ENCODE measurements at regions not wholly inside any gene's neighbourhood (a gene's known extent, or its start where the extent isn't known, plus 50 kb on each side); places are given as distances from the start of the nearest gene placed in this dataset.

DNA sequence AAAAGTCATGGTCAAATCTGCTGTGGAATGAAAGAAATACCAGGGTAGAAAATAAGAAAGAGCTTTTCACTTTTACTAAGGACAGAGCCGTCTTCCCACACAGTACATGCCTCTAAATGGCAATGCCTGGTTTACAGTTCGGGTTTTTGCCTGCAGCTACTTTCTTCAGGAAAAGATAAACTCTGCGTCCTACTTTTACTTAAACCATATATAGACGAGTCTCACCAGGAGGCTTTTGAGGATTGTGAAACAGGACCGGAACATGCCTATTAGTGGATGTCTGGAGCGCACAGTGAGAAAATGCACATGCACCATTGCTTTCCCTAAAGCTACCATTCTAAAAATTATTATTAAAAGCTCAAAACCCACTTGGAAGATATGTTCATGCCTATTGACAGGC, 70.5 kb downstream of the KLF6 start:
- H3K18ac ChIP-seq (ENCODE audit: low read length): no peak overlapping the region
- no peak overlapping the region for H3K27ac ChIP-seq (ENCODE audit: low read depth, low read length)
- H4K5ac ChIP-seq (ENCODE audit: low read length): no peak overlapping the region
- H2BK5ac ChIP-seq (ENCODE audit: low read length): no peak overlapping the region
- H3K79me1 ChIP-seq (ENCODE audit: low read length): no peaks in the 10 kb centered on the region
- no peak overlapping the region for H3K4me2 ChIP-seq (ENCODE audit: low read length)
- H2BK120ac ChIP-seq (ENCODE audit: low read depth, low read length): no peak overlapping the region
- no peak overlapping the region for H3K56ac ChIP-seq (ENCODE audit: low read length)
- no peaks in the 10 kb centered on the region for H3K27me3 ChIP-seq (ENCODE audit: insufficient read depth, low read length, poor library complexity)
- H3K36me3 ChIP-seq (ENCODE audit: control insufficient read depth, insufficient read depth, low read length): no peaks in the 10 kb centered on the region
- no CpG with 5 or more reads among the region's 6 CpGs for WGBS (ENCODE audit: extremely low coverage, insufficient coverage, low lambda C conversion rate)
- no peak overlapping the region for H3K9ac ChIP-seq (ENCODE audit: low read length)
- H3K23ac ChIP-seq (ENCODE audit: low read length): no peak overlapping the region
- no peak overlapping the region for H2BK15ac ChIP-seq (replicated peaks; ENCODE audit: low read depth)
- no peak overlapping the region for H4K8ac ChIP-seq (ENCODE audit: low read depth, low read length)
- H3K4me3 ChIP-seq (ENCODE audit: low read length): no peak overlapping the region
- H2AK5ac ChIP-seq (ENCODE audit: low read length): no peak overlapping the region
- no peaks in the 10 kb centered on the region for H3K4me1 ChIP-seq (ENCODE audit: control insufficient read depth, low read depth, low read length)
- H3K79me2 ChIP-seq (ENCODE audit: control insufficient read depth, insufficient read depth, low read length): no peaks in the 10 kb centered on the region
- H3K4ac ChIP-seq (ENCODE audit: low read depth, low read length): no peak overlapping the region
- DNase-seq: no peak

DNA sequence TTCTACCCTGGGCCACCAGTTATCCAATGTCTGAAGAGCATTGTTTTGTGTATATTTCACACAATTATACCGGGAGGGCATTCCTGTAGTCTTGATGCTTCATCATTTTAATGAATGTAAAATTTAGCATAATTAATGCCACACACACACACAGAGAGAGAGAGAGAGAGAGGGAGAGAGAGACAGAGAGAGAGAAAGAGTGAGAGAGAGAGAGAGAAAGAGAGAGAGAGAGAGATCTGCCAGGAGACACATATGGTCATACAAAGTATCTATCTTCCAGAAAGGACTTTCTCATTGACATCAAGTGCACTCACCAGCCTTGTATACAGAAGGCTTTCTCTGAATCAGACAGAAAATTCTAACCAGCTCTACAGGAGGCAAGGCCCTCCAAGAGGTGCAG, 72.3 kb downstream of the KLF6 start:
- no peak overlapping the region for H3K4me2 ChIP-seq (ENCODE audit: low read length)
- no peak overlapping the region for H3K4me3 ChIP-seq (ENCODE audit: low read length)
- H3K56ac ChIP-seq (ENCODE audit: low read length): no peak overlapping the region
- H3K23ac ChIP-seq (ENCODE audit: low read length): no peak overlapping the region
- H2AK5ac ChIP-seq (ENCODE audit: low read length): no peak overlapping the region
- DNase-seq: no peak
- no peaks in the 10 kb centered on the region for H3K79me2 ChIP-seq (ENCODE audit: control insufficient read depth, insufficient read depth, low read length)
- no peaks in the 10 kb centered on the region for H3K27me3 ChIP-seq (ENCODE audit: insufficient read depth, low read length, poor library complexity)
- no CpG with 5 or more reads among the region's 1 CpG for WGBS (ENCODE audit: extremely low coverage, insufficient coverage, low lambda C conversion rate)
- H2BK120ac ChIP-seq (ENCODE audit: low read depth, low read length): no peak overlapping the region
- H3K4me1 ChIP-seq (ENCODE audit: control insufficient read depth, low read depth, low read length): no peaks in the 10 kb centered on the region
- H3K18ac ChIP-seq (ENCODE audit: low read length): no peak overlapping the region
- H3K36me3 ChIP-seq (ENCODE audit: control insufficient read depth, insufficient read depth, low read length): no peaks in the 10 kb centered on the region
- H4K5ac ChIP-seq (ENCODE audit: low read length): no peak overlapping the region
- no peak overlapping the region for H3K4ac ChIP-seq (ENCODE audit: low read depth, low read length)
- no peaks in the 10 kb centered on the region for H3K79me1 ChIP-seq (ENCODE audit: low read length)
- no peak overlapping the region for H3K9ac ChIP-seq (ENCODE audit: low read length)
- no peak overlapping the region for H3K27ac ChIP-seq (ENCODE audit: low read depth, low read length)
- no peak overlapping the region for H4K8ac ChIP-seq (ENCODE audit: low read depth, low read length)
- H2BK5ac ChIP-seq (ENCODE audit: low read length): no peak overlapping the region
- no peak overlapping the region for H2BK15ac ChIP-seq (replicated peaks; ENCODE audit: low read depth)

DNA sequence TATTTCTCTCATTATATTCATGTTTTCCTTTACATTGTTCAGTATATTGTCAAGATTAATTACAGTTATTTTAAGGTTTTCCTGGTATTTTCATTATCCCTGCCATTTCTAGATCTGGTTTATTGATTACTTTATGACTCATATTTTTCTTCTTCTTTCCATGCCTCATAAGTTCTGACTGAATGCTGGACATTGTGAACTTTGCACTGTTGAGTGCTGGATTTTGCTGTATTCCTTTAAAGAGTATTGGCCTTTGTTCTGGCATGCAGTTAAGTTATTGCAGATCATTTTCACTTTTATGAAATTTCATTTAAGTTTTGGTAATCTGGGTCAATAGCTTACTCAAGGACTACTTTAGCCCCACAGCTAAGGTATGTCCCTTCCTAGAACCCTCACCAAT, 73.1 kb downstream of the KLF6 start:
- Histone ChIP-seq H2BK5ac (ENCODE audit: low read length) (no peak overlapping the region), H3K79me2 (ENCODE audit: control insufficient read depth, insufficient read depth, low read length) (no peaks in the 10 kb centered on the region), H3K27ac (ENCODE audit: low read depth, low read length) (no peak overlapping the region), H3K23ac (ENCODE audit: low read length) (no peak overlapping the region), H4K8ac (ENCODE audit: low read depth, low read length) (no peak overlapping the region), H3K27me3 (ENCODE audit: insufficient read depth, low read length, poor library complexity) (no peaks in the 10 kb centered on the region), H2BK120ac (ENCODE audit: low read depth, low read length) (no peak overlapping the region), H3K18ac (ENCODE audit: low read length) (no peak overlapping the region), H3K9ac (ENCODE audit: low read length) (no peak overlapping the region), H2AK5ac (ENCODE audit: low read length) (no peak overlapping the region), H2BK15ac (replicated peaks; ENCODE audit: low read depth) (no peak overlapping the region), H3K4me1 (ENCODE audit: control insufficient read depth, low read depth, low read length) (no peaks in the 10 kb centered on the region), H3K4me3 (ENCODE audit: low read length) (no peak overlapping the region), H3K36me3 (ENCODE audit: control insufficient read depth, insufficient read depth, low read length) (no peaks in the 10 kb centered on the region), H3K4ac (ENCODE audit: low read depth, low read length) (no peak overlapping the region), H3K4me2 (ENCODE audit: low read length) (no peak overlapping the region), H4K5ac (ENCODE audit: low read length) (no peak overlapping the region), H3K56ac (ENCODE audit: low read length) (no peak overlapping the region), H3K79me1 (ENCODE audit: low read length) (no peaks in the 10 kb centered on the region)
- no peak for DNase-seq

DNA sequence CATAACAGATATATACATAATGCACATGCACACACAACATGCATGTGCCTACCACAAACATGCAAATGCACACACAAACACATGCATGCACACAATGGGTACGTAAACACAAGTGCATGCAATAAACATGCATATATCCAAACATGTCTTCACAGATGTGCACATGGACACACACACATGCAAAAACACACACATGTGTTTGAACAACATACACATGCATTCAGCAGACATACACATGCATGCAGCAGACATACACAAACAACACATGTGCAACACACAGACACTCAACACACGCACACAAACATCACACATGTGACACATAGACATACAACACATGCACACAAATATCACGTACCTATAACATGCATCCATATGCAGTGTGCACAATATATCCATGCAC, 74.2 kb downstream of the KLF6 start:
- H3K27me3 ChIP-seq (ENCODE audit: insufficient read depth, low read length, poor library complexity): no peaks in the 10 kb centered on the region
- H4K5ac ChIP-seq (ENCODE audit: low read length): no peak overlapping the region
- H3K36me3 ChIP-seq (ENCODE audit: control insufficient read depth, insufficient read depth, low read length): no peaks in the 10 kb centered on the region
- no peak for DNase-seq
- no peaks in the 10 kb centered on the region for H3K79me1 ChIP-seq (ENCODE audit: low read length)
- WGBS (ENCODE audit: extremely low coverage, insufficient coverage, low lambda C conversion rate): no CpG with 5 or more reads among the region's 3 CpGs
- no peak overlapping the region for H3K56ac ChIP-seq (ENCODE audit: low read length)
- H2BK15ac ChIP-seq (replicated peaks; ENCODE audit: low read depth): no peak overlapping the region
- H2BK120ac ChIP-seq (ENCODE audit: low read depth, low read length): no peak overlapping the region
- no peak overlapping the region for H3K9ac ChIP-seq (ENCODE audit: low read length)
- no peak overlapping the region for H4K8ac ChIP-seq (ENCODE audit: low read depth, low read length)
- H3K27ac ChIP-seq (ENCODE audit: low read depth, low read length): no peak overlapping the region
- no peak overlapping the region for H2AK5ac ChIP-seq (ENCODE audit: low read length)
- no peak overlapping the region for H3K18ac ChIP-seq (ENCODE audit: low read length)
- H3K23ac ChIP-seq (ENCODE audit: low read length): no peak overlapping the region
- no peak overlapping the region for H2BK5ac ChIP-seq (ENCODE audit: low read length)
- H3K79me2 ChIP-seq (ENCODE audit: control insufficient read depth, insufficient read depth, low read length): no peaks in the 10 kb centered on the region
- no peak overlapping the region for H3K4me3 ChIP-seq (ENCODE audit: low read length)
- no peak overlapping the region for H3K4ac ChIP-seq (ENCODE audit: low read depth, low read length)
- no peaks in the 10 kb centered on the region for H3K4me1 ChIP-seq (ENCODE audit: control insufficient read depth, low read depth, low read length)
- no peak overlapping the region for H3K4me2 ChIP-seq (ENCODE audit: low read length)

DNA sequence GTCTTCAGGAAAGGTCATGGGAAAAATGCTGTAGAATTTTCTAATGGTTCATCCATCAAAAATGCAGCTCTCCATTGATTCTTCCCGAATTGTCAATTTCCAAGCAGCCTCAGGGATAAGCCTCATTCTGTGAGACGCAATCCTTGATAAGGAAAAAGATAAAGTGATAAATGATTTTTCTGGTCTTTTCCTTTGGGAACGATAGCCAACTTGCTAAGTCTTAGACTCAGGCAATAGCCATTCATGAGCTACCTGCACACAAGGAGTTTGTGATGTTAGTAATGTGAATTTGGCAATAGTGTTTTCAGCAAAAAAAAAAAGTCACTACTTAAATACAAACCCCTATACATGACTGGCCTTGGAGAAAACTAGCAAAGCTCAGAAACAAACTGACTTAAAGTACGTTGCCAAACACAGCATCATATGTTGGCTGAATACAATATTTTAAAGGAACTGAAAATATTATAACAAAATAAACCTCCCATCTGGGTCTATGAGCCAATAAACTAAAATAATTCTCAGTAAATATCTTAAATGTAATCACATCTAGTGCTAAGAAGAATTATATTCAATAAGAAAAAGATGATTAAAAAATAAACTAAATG, 75.5 kb downstream of the KLF6 start:
- H3K36me3 ChIP-seq (ENCODE audit: control insufficient read depth, insufficient read depth, low read length): no peaks in the 10 kb centered on the region
- no peak overlapping the region for H2AK5ac ChIP-seq (ENCODE audit: low read length)
- no peak overlapping the region for H2BK120ac ChIP-seq (ENCODE audit: low read depth, low read length)
- H3K4me3 ChIP-seq (ENCODE audit: low read length): no peak overlapping the region
- H2BK5ac ChIP-seq (ENCODE audit: low read length): no peak overlapping the region
- H3K4me1 ChIP-seq (ENCODE audit: control insufficient read depth, low read depth, low read length): no peaks in the 10 kb centered on the region
- no CpG with 5 or more reads among the region's 4 CpGs for WGBS (ENCODE audit: extremely low coverage, insufficient coverage, low lambda C conversion rate)
- H3K18ac ChIP-seq (ENCODE audit: low read length): no peak overlapping the region
- no peak overlapping the region for H3K4me2 ChIP-seq (ENCODE audit: low read length)
- peak; percentile 22 for DNase-seq
- no peaks in the 10 kb centered on the region for H3K79me1 ChIP-seq (ENCODE audit: low read length)
- no peak overlapping the region for H3K9ac ChIP-seq (ENCODE audit: low read length)
- H4K8ac ChIP-seq (ENCODE audit: low read depth, low read length): no peak overlapping the region
- no peak overlapping the region for H3K23ac ChIP-seq (ENCODE audit: low read length)
- no peaks in the 10 kb centered on the region for H3K79me2 ChIP-seq (ENCODE audit: control insufficient read depth, insufficient read depth, low read length)
- no peak overlapping the region for H3K4ac ChIP-seq (ENCODE audit: low read depth, low read length)
- H3K27ac ChIP-seq (ENCODE audit: low read depth, low read length): no peak overlapping the region
- H4K5ac ChIP-seq (ENCODE audit: low read length): no peak overlapping the region
- no peaks in the 10 kb centered on the region for H3K27me3 ChIP-seq (ENCODE audit: insufficient read depth, low read length, poor library complexity)
- H2BK15ac ChIP-seq (replicated peaks; ENCODE audit: low read depth): no peak overlapping the region
- H3K56ac ChIP-seq (ENCODE audit: low read length): no peak overlapping the region

DNA sequence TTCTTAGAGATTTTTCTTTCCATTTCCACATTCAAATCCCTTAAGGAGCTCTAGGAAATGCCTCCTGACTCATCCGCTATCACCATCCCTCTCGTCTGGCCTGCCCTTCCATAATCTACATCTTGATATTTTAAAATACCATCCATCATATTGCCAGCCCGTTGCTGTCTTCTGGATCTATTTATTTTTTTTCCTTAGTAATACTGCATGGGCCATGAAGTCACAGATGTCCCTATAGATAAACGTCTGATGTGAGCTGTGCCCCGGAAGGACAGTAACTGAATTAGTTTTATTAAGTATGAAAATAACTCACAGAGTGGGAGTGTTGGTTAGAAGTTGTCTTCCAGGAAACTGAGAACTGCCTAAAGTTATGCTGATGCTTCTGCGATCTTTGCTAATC, 76.2 kb downstream of the KLF6 start:
- no peak overlapping the region for H2BK5ac ChIP-seq (ENCODE audit: low read length)
- H2AK5ac ChIP-seq (ENCODE audit: low read length): no peak overlapping the region
- no CpG with 5 or more reads among the region's 6 CpGs for WGBS (ENCODE audit: extremely low coverage, insufficient coverage, low lambda C conversion rate)
- H3K79me1 ChIP-seq (ENCODE audit: low read length): no peaks in the 10 kb centered on the region
- H3K36me3 ChIP-seq (ENCODE audit: control insufficient read depth, insufficient read depth, low read length): no peaks in the 10 kb centered on the region
- no peak overlapping the region for H3K18ac ChIP-seq (ENCODE audit: low read length)
- no peak overlapping the region for H3K23ac ChIP-seq (ENCODE audit: low read length)
- no peak overlapping the region for H3K4ac ChIP-seq (ENCODE audit: low read depth, low read length)
- no peak overlapping the region for H4K5ac ChIP-seq (ENCODE audit: low read length)
- H3K4me2 ChIP-seq (ENCODE audit: low read length): no peak overlapping the region
- no peaks in the 10 kb centered on the region for H3K79me2 ChIP-seq (ENCODE audit: control insufficient read depth, insufficient read depth, low read length)
- no peak overlapping the region for H4K8ac ChIP-seq (ENCODE audit: low read depth, low read length)
- no peak overlapping the region for H3K56ac ChIP-seq (ENCODE audit: low read length)
- no peak overlapping the region for H3K4me3 ChIP-seq (ENCODE audit: low read length)
- H2BK120ac ChIP-seq (ENCODE audit: low read depth, low read length): no peak overlapping the region
- H3K27me3 ChIP-seq (ENCODE audit: insufficient read depth, low read length, poor library complexity): no peaks in the 10 kb centered on the region
- no peak overlapping the region for H3K9ac ChIP-seq (ENCODE audit: low read length)
- DNase-seq: no peak
- H2BK15ac ChIP-seq (replicated peaks; ENCODE audit: low read depth): no peak overlapping the region
- no peaks in the 10 kb centered on the region for H3K4me1 ChIP-seq (ENCODE audit: control insufficient read depth, low read depth, low read length)
- no peak overlapping the region for H3K27ac ChIP-seq (ENCODE audit: low read depth, low read length)

Measured in mesendoderm (in vitro differentiated cells).